NCI-H82 (cell line): ENCODE measurements at regions not wholly inside any gene's neighbourhood (a gene's known extent, or its start where the extent isn't known, plus 50 kb on each side); places are given as distances from the start of the nearest gene placed in this dataset.

Experiments used
- DNase-seq: peaks from one replicate; lab custom pipeline; 2025; lab: John Stamatoyannopoulos, UW

GRCh38 chr5:8322484-8322883 is 453.5 kb downstream of the MTRR start:
- DNase-seq: no peak

- DNase-seq: no peak
Observed at GRCh38 chr5:8327016-8327415, 458.1 kb downstream of the MTRR start.

- no peak for DNase-seq
Observed at GRCh38 chr5:8329773-8330172, 460.8 kb downstream of the MTRR start.

- DNase-seq: no peak
Observed at GRCh38 chr5:8332666-8333445, 463.9 kb downstream of the MTRR start.

- DNase-seq: no peak
Observed at GRCh38 chr5:8333485-8333884, 464.5 kb downstream of the MTRR start.

- DNase-seq: no peak
Observed at GRCh38 chr5:8333977-8334376, 465.0 kb downstream of the MTRR start.

GRCh38 chr5:8340261-8340660 is 471.3 kb downstream of the MTRR start:
- no peak for DNase-seq

- peak; percentile 10 for DNase-seq
Observed at GRCh38 chr5:8340739-8341344, 471.9 kb downstream of the MTRR start.

GRCh38 chr5:8341406-8341805 is 472.5 kb downstream of the MTRR start:
- no peak for DNase-seq

- DNase-seq: no peak
Observed at GRCh38 chr5:8347984-8348383, 479.0 kb downstream of the MTRR start.

- no peak for DNase-seq
Observed at GRCh38 chr5:8349855-8350254, 480.9 kb downstream of the MTRR start.

GRCh38 chr5:8350644-8351339 is 481.8 kb downstream of the MTRR start:
- DNase-seq: no peak

- DNase-seq: no peak
Observed at GRCh38 chr5:8355981-8356380, 487.0 kb downstream of the MTRR start.

- DNase-seq: no peak
Observed at GRCh38 chr5:8360012-8360411, 491.1 kb downstream of the MTRR start.

- no peak for DNase-seq
Observed at GRCh38 chr5:8362495-8362894, 493.5 kb downstream of the MTRR start.

GRCh38 chr5:8363138-8363537 is 494.2 kb downstream of the MTRR start:
- no peak for DNase-seq

- no peak for DNase-seq
Observed at GRCh38 chr5:8366266-8366665, 497.3 kb downstream of the MTRR start.

- DNase-seq: no peak
Observed at GRCh38 chr5:8376478-8376877, 507.5 kb downstream of the MTRR start.

GRCh38 chr5:8381972-8382371 is 513.0 kb downstream of the MTRR start:
- DNase-seq: no peak

GRCh38 chr5:8382456-8382855 is 513.5 kb downstream of the MTRR start:
- DNase-seq: no peak

GRCh38 chr5:8383616-8384015 is 514.7 kb downstream of the MTRR start:
- no peak for DNase-seq

GRCh38 chr5:8386719-8387288 is 517.9 kb downstream of the MTRR start:
- DNase-seq: no peak

GRCh38 chr5:8391911-8392310 is 523.0 kb downstream of the MTRR start:
- DNase-seq: no peak
